ENCODE measurements at regions not wholly inside any gene's neighbourhood (a gene's known extent, or its start where the extent isn't known, plus 50 kb on each side); places are given as distances from the start of the nearest gene placed in this dataset.
"Not testable (repeated sequence)": the region's sequence is repeated elsewhere in the genome, so short reads cannot be mapped to it uniquely, and the experiment has no call there.

GRCh38 chr13:109941951-109942350 lies 155.6 kb upstream of the IRS2 start:
- no peaks in the 10 kb centered on the region for H3K9me3 ChIP-seq
- no peaks in the 10 kb centered on the region for H3K36me3 ChIP-seq
- no peaks in the 10 kb centered on the region for H3K27me3 ChIP-seq
- H3K4me3 ChIP-seq = no peak overlapping the region
- no peak for DNase-seq

- no peak for DNase-seq
- H3K9me3 ChIP-seq = no peaks in the 10 kb centered on the region
- H3K36me3 ChIP-seq = no peaks in the 10 kb centered on the region
- no peaks in the 10 kb centered on the region for H3K27me3 ChIP-seq
- H3K4me3 ChIP-seq = no peak overlapping the region
Measured at GRCh38 chr13:109941221-109941620, 154.8 kb upstream of the IRS2 start.

GRCh38 chr13:109940637-109941036 lies 154.3 kb upstream of the IRS2 start:
- H3K4me3 ChIP-seq = no peak overlapping the region
- no peaks in the 10 kb centered on the region for H3K9me3 ChIP-seq
- H3K36me3 ChIP-seq = no peaks in the 10 kb centered on the region
- no peaks in the 10 kb centered on the region for H3K27me3 ChIP-seq
- DNase-seq = no peak

- H3K36me3 ChIP-seq = no peaks in the 10 kb centered on the region
- no peak overlapping the region for H3K4me3 ChIP-seq
- no peaks in the 10 kb centered on the region for H3K27me3 ChIP-seq
- DNase-seq = no peak
- no peaks in the 10 kb centered on the region for H3K9me3 ChIP-seq
Measured at GRCh38 chr13:109939838-109940237, 153.5 kb upstream of the IRS2 start.

GRCh38 chr13:109939180-109939579 lies 152.8 kb upstream of the IRS2 start:
- Histone ChIP-seq H3K36me3 (no peaks in the 10 kb centered on the region), H3K9me3 (no peaks in the 10 kb centered on the region), H3K4me3 (no peak overlapping the region), H3K27me3 (no peaks in the 10 kb centered on the region)
- DNase-seq = no peak

GRCh38 chr13:109938255-109938936 lies 152.0 kb upstream of the IRS2 start:
- H3K4me3 ChIP-seq = no peak overlapping the region
- H3K36me3 ChIP-seq = no peaks in the 10 kb centered on the region
- DNase-seq = peak; percentile 38
- H3K9me3 ChIP-seq = no peaks in the 10 kb centered on the region
- H3K27me3 ChIP-seq = no peaks in the 10 kb centered on the region

- not testable (repeated sequence) for H3K27me3 ChIP-seq, H3K9me3 ChIP-seq, H3K4me3 ChIP-seq, H3K36me3 ChIP-seq, DNase-seq
Measured at GRCh38 chr13:109934520-109934919, 148.1 kb upstream of the IRS2 start.

- Histone ChIP-seq H3K27me3 (no peaks in the 10 kb centered on the region), H3K36me3 (no peaks in the 10 kb centered on the region), H3K4me3 (no peak overlapping the region), H3K9me3 (no peaks in the 10 kb centered on the region)
- no peak for DNase-seq
Measured at GRCh38 chr13:109933476-109933875, 147.1 kb upstream of the IRS2 start.

- no peaks in the 10 kb centered on the region for H3K27me3 ChIP-seq
Measured at GRCh38 chr13:109924376-109924775, 138.0 kb upstream of the IRS2 start.

GRCh38 chr13:109922518-109922917 lies 136.1 kb upstream of the IRS2 start:
- Histone ChIP-seq H3K27me3 (no peaks in the 10 kb centered on the region), H3K9me3 (peaks cover 4% of the 10 kb centered on the region), H3K4me3 (no peak overlapping the region), H3K36me3 (no peaks in the 10 kb centered on the region)
- DNase-seq = no peak

More at GRCh38 chr13:109924376-109924775, 138.0 kb upstream of the IRS2 start:
- no peak for DNase-seq
- Histone ChIP-seq H3K36me3 (no peaks in the 10 kb centered on the region), H3K4me3 (no peak overlapping the region), H3K9me3 (peaks cover 6% of the 10 kb centered on the region)

GRCh38 chr13:109919715-109920375 lies 133.5 kb upstream of the IRS2 start:
- H3K27me3 ChIP-seq = no peaks in the 10 kb centered on the region
- H3K36me3 ChIP-seq = no peaks in the 10 kb centered on the region
- H3K9me3 ChIP-seq = no peaks in the 10 kb centered on the region
- no peak for DNase-seq
- H3K4me3 ChIP-seq = no peak overlapping the region

GRCh38 chr13:109918179-109918711 lies 131.9 kb upstream of the IRS2 start:
- Histone ChIP-seq H3K4me3 (no peak overlapping the region), H3K36me3 (no peaks in the 10 kb centered on the region), H3K27me3 (no peaks in the 10 kb centered on the region), H3K9me3 (no peaks in the 10 kb centered on the region)
- peak; percentile 21 for DNase-seq

GRCh38 chr13:109917422-109917821 lies 131.0 kb upstream of the IRS2 start:
- no peaks in the 10 kb centered on the region for H3K27me3 ChIP-seq
- no peaks in the 10 kb centered on the region for H3K9me3 ChIP-seq
- H3K4me3 ChIP-seq = no peak overlapping the region
- H3K36me3 ChIP-seq = no peaks in the 10 kb centered on the region
- DNase-seq = no peak

- no peak for DNase-seq
- Histone ChIP-seq H3K27me3 (no peaks in the 10 kb centered on the region), H3K36me3 (no peaks in the 10 kb centered on the region), H3K9me3 (no peaks in the 10 kb centered on the region), H3K4me3 (no peak overlapping the region)
Measured at GRCh38 chr13:109913936-109914510, 127.6 kb upstream of the IRS2 start.

GRCh38 chr13:109913186-109913585 lies 126.8 kb upstream of the IRS2 start:
- no peak for DNase-seq
- Histone ChIP-seq H3K9me3 (no peaks in the 10 kb centered on the region), H3K36me3 (no peaks in the 10 kb centered on the region), H3K4me3 (no peak overlapping the region), H3K27me3 (no peaks in the 10 kb centered on the region)

GRCh38 chr13:109910194-109910593 lies 123.8 kb upstream of the IRS2 start:
- Histone ChIP-seq H3K4me3 (no peak overlapping the region), H3K36me3 (no peaks in the 10 kb centered on the region), H3K27me3 (no peaks in the 10 kb centered on the region), H3K9me3 (no peaks in the 10 kb centered on the region)
- no peak for DNase-seq

GRCh38 chr13:109906976-109907375 lies 120.6 kb upstream of the IRS2 start:
- no peaks in the 10 kb centered on the region for H3K36me3 ChIP-seq
- no peaks in the 10 kb centered on the region for H3K9me3 ChIP-seq
- no peak overlapping the region for H3K4me3 ChIP-seq
- H3K27me3 ChIP-seq = no peaks in the 10 kb centered on the region
- DNase-seq = no peak

- DNase-seq = no peak
- no peaks in the 10 kb centered on the region for H3K36me3 ChIP-seq
- H3K9me3 ChIP-seq = no peaks in the 10 kb centered on the region
- no peaks in the 10 kb centered on the region; the same call in 1 of the 2 replicates for H3K27me3 ChIP-seq
- no peak overlapping the region for H3K4me3 ChIP-seq
Measured at GRCh38 chr13:109904218-109904617, 117.8 kb upstream of the IRS2 start.
